NCI-H2029 treated with DMSO at 0.1 percent for 48 hours (cell line): ENCODE measurements at regions not wholly inside any gene's neighbourhood (a gene's known extent, or its start where the extent isn't known, plus 50 kb on each side); places are given as distances from the start of the nearest gene placed in this dataset.

Source experiments
- DNase-seq: peaks from one replicate; lab custom pipeline; 2025; lab: John Stamatoyannopoulos, UW

GRCh38 chr12:113620437-113620976 lies 148.8 kb upstream of the LHX5 start:
- DNase-seq = no peak

GRCh38 chr12:113619202-113619601 lies 147.5 kb upstream of the LHX5 start:
- no peak for DNase-seq

GRCh38 chr12:113613414-113613813 lies 141.7 kb upstream of the LHX5 start:
- no peak for DNase-seq

- no peak for DNase-seq
Observed at GRCh38 chr12:113612793-113613192, 141.1 kb upstream of the LHX5 start.

GRCh38 chr12:113612076-113612728 lies 140.5 kb upstream of the LHX5 start:
- DNase-seq = no peak

- DNase-seq = no peak
Observed at GRCh38 chr12:113611652-113612051, 140.0 kb upstream of the LHX5 start.

- DNase-seq = no peak
Observed at GRCh38 chr12:113610698-113611097, 139.0 kb upstream of the LHX5 start.

- DNase-seq = no peak
Observed at GRCh38 chr12:113609692-113610469, 138.2 kb upstream of the LHX5 start.

- DNase-seq = no peak
Observed at GRCh38 chr12:113604666-113605065, 133.0 kb upstream of the LHX5 start.

GRCh38 chr12:113601656-113602263 lies 130.1 kb upstream of the LHX5 start:
- no peak for DNase-seq

GRCh38 chr12:113598815-113599406 lies 127.2 kb upstream of the LHX5 start:
- no peak for DNase-seq

- no peak for DNase-seq
Observed at GRCh38 chr12:113594967-113595366, 123.3 kb upstream of the LHX5 start.

- peak; percentile 36 for DNase-seq
Observed at GRCh38 chr12:113591480-113591974, 119.9 kb upstream of the LHX5 start.

- no peak for DNase-seq
Observed at GRCh38 chr12:113589437-113589836, 117.8 kb upstream of the LHX5 start.

GRCh38 chr12:113587720-113588119 lies 116.0 kb upstream of the LHX5 start:
- no peak for DNase-seq

- DNase-seq = no peak
Observed at GRCh38 chr12:113586461-113586860, 114.8 kb upstream of the LHX5 start.

GRCh38 chr12:113582521-113583218 lies 111.0 kb upstream of the LHX5 start:
- peak; percentile 67 for DNase-seq

GRCh38 chr12:113581342-113581741 lies 109.7 kb upstream of the LHX5 start:
- DNase-seq = no peak

GRCh38 chr12:113580437-113580836 lies 108.8 kb upstream of the LHX5 start:
- DNase-seq = no peak

GRCh38 chr12:113577464-113578129 lies 105.9 kb upstream of the LHX5 start:
- DNase-seq = no peak

- no peak for DNase-seq
Observed at GRCh38 chr12:113575386-113575785, 103.7 kb upstream of the LHX5 start.
